ENCODE measurements at regions not wholly inside any gene's neighbourhood (a gene's known extent, or its start where the extent isn't known, plus 50 kb on each side); places are given as distances from the start of the nearest gene placed in this dataset.

DNA sequence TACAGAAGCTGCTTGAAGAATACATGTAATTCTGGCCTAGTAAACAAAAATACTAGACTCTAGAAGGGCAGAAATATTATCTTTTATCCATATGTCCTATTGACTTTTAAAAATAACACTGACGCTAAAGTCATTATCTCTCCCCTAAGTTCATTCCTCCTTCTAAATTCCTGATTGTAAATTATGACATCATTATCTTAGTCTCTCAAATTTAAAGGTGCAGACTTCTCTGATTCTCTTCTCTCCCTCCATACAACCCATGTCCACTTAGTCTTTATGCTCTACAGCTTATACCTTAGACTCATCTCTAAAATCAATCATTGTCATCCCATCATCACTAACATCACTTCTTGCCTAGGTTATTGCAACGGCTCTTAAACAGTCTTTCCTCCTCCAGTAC is 327.9 kb upstream of the GRIA3 start:
- DNase-seq (ENCODE audit: low read depth): no peak
- no peak overlapping the region for H3K4me3 ChIP-seq (ENCODE audit: low read length)
- TF ChIP-seq, protein P1, sequence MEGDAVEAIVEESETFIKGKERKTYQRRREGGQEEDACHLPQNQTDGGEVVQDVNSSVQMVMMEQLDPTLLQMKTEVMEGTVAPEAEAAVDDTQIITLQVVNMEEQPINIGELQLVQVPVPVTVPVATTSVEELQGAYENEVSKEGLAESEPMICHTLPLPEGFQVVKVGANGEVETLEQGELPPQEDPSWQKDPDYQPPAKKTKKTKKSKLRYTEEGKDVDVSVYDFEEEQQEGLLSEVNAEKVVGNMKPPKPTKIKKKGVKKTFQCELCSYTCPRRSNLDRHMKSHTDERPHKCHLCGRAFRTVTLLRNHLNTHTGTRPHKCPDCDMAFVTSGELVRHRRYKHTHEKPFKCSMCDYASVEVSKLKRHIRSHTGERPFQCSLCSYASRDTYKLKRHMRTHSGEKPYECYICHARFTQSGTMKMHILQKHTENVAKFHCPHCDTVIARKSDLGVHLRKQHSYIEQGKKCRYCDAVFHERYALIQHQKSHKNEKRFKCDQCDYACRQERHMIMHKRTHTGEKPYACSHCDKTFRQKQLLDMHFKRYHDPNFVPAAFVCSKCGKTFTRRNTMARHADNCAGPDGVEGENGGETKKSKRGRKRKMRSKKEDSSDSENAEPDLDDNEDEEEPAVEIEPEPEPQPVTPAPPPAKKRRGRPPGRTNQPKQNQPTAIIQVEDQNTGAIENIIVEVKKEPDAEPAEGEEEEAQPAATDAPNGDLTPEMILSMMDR (conservative IDR thresholded peaks at IDR 0.05; ENCODE audit: low read length): no peak

DNA sequence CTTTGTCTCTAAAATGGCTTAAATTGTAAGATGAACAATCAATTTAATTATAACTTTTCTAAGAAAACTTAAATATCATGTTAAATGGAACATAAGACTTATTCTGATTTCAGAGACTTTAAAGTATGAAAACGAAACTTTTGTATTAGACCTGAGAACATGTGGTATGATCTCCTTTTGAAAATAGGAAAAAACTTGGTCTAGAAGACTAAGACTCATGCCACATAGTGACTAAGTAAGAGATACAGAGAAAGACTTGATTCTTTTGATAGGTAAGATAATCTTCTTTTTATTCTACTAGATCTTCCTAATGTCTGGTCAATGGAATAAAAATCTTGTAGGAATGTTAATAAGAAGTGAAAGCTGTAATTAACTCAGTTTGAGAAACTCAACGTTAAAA is 326.3 kb upstream of the GRIA3 start:
- no peak overlapping the region for H3K4me3 ChIP-seq (ENCODE audit: low read length)
- TF ChIP-seq, protein P1 (conservative IDR thresholded peaks at IDR 0.05; ENCODE audit: low read length): no peak
- no peak for DNase-seq (ENCODE audit: low read depth)

DNA sequence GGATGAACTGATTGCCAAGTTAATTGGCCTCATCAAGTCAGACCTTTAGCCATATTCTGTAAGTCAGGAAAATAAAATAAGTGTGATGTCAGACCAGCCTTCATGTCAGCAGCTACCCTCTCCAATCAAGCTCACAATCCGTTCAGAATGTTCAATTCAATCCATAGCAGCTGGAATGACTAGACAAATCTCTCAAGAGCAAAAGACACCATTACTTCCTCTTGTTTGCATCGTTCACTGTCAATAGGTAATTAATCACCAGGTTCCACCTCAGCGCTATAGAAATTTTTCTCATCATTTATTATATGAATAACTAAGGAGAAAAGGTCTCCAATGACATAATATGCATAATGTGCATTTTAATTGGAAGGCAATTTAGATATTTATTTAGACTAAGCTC is 321.0 kb upstream of the GRIA3 start:
- TF ChIP-seq, protein P1 (conservative IDR thresholded peaks at IDR 0.05; ENCODE audit: low read length): no peak
- no peak overlapping the region for H3K4me3 ChIP-seq (ENCODE audit: low read length)
- no peak for DNase-seq (ENCODE audit: low read depth)

DNA sequence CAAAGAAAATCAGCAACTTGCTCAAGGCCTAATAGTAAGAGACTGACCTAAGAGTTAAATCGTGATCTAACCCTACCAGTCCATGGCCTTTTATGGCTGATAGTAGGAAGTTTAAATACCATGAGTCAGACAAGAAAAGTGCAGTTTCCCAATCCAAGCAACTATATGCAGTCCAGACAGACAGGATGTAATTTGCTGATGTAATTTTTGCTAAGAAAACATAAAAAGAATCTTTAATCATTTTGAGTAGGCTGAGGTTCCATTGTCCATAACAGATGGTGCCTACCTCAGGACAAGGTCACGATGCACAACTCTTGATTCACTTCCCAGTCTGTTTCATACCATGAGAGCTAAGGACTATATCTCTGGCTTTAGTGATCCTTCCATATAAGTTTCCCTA is 317.5 kb upstream of the GRIA3 start:
- TF ChIP-seq, protein P1 (conservative IDR thresholded peaks at IDR 0.05; ENCODE audit: low read length): no peak
- DNase-seq (ENCODE audit: low read depth): peak; percentile 86
- no peak overlapping the region for H3K4me3 ChIP-seq (ENCODE audit: low read length)

DNA sequence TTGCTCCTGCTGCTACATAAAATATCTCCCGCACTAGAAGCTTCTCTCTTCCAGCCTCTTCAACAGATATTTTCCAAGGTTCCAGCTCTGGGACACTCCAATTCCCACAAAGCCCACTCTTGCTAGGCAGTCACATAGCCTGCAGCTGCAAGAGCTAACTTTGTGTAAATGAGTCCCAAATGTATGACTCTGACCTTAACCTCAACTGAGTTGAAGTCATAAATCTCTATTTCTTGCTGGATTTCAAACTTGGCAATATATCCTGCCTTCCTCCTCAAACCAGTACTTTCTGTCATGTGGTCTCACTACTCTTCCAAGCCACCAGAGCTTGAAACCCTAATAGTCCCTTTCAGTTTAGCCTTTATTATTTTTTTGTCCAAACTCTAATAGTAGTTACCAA is 315.4 kb upstream of the GRIA3 start:
- TF ChIP-seq, protein P1 (conservative IDR thresholded peaks at IDR 0.05; ENCODE audit: low read length): no peak

DNA sequence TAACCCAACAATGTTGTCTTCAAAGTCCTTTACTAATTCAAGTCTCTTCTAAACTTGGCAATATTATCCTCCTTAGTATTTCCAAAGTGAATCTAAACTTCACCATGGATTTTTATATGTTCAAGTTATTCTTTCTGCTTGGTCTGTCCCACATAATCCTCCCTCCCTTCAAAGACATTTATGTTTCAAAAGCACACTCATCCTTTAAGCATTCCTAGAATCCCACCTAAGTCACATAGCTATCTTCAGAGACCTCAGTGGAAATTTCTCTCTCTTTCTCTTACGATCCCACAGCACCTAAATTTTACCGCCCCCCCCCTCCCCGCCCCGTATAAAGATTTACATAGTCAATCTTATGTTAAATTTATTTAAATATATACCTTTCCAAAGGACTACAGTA is 314.9 kb upstream of the GRIA3 start:
- peak; percentile 2 for DNase-seq (ENCODE audit: low read depth)
- no peak overlapping the region for H3K4me3 ChIP-seq (ENCODE audit: low read length)
- TF ChIP-seq, protein P1 (conservative IDR thresholded peaks at IDR 0.05; ENCODE audit: low read length): no peak

More for the DNA sequence above, 315.4 kb upstream of the GRIA3 start:
- H3K4me3 ChIP-seq (ENCODE audit: low read length): no peak overlapping the region
- peak; percentile 37 for DNase-seq (ENCODE audit: low read depth)

DNA sequence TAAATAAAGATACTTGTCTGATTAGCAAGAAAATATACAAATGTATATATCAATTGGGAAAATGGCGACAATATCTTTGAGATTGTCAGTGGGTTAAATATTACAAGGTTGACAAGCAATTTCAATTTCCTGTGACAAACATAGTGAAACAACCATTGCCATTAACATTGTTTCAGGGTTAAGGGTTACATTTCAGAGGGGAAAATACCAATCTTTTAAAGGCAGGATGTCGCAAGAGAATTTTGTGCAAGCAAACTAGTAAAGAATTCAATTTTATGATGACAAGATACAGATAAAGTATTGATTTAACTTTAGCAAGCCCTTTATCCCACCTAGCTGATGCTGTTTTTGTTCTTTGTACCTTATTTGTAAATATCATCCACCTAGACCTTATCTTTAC is 305.8 kb upstream of the GRIA3 start:
- no peak for DNase-seq (ENCODE audit: low read depth)
- TF ChIP-seq, protein P1 (conservative IDR thresholded peaks at IDR 0.05; ENCODE audit: low read length): no peak
- no peak overlapping the region for H3K4me3 ChIP-seq (ENCODE audit: low read length)

Measured in AG10803 (cell line).